ENCODE measurements at regions not wholly inside any gene's neighbourhood (a gene's known extent, or its start where the extent isn't known, plus 50 kb on each side); places are given as distances from the start of the nearest gene placed in this dataset.

DNA sequence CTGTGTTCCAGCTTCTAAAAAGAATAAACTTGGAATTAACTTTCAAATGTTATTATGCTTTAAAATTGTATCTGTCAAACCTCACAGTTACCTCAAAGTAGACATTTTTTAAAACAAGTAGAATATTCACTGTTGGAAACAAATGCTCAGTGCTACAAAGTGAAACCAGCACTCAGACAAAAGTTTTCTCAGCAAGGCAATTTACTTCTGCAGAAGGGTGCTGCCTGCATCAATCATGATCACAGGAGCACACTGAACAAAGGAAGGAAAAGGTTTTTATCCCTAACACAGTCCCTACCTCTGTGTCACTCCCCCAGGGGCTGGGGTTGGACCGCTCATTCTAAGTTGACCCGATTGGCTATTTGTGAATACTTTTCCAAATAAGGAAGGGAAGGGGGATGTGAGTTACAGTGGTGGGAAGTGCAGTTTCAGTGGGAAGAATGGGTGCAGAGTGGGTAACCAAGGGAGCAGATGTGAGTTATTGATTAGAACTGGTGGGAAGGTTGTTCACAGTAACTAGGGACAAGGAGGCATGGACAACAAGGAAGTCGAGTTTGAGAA is 63.0 kb upstream of the CDK20 start:
- no peak for DNase-seq (ENCODE audit: low spot score)

GRCh38 chr9:88034964-88035363 is 60.6 kb upstream of the CDK20 start:
- DNase-seq (ENCODE audit: low spot score), result no peak

- DNase-seq (ENCODE audit: low spot score), result no peak
Measured at GRCh38 chr9:88033359-88033702, 59.0 kb upstream of the CDK20 start.

- DNase-seq (ENCODE audit: low spot score), result no peak
Measured at GRCh38 chr9:88028338-88028737, 54.0 kb upstream of the CDK20 start.

DNA sequence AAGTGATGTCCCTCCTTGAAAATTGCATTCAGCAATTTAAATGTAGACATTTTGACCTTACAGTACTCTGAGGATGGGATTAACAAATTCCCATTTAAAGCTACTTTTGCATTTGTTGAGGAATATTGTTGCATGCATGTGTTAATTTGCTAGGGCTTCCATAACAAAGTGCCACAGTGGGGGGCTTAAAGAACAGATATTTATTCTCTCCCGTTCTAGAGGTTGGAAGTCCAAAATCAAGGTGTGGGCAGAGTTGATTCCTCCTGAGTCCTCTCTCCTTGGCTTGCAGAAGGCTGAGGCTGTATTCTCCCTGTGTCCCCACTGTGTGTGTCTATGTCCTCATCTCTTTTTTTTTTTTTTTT is 51.8 kb upstream of the CDK20 start:
- no peak for DNase-seq (ENCODE audit: low spot score)

DNA sequence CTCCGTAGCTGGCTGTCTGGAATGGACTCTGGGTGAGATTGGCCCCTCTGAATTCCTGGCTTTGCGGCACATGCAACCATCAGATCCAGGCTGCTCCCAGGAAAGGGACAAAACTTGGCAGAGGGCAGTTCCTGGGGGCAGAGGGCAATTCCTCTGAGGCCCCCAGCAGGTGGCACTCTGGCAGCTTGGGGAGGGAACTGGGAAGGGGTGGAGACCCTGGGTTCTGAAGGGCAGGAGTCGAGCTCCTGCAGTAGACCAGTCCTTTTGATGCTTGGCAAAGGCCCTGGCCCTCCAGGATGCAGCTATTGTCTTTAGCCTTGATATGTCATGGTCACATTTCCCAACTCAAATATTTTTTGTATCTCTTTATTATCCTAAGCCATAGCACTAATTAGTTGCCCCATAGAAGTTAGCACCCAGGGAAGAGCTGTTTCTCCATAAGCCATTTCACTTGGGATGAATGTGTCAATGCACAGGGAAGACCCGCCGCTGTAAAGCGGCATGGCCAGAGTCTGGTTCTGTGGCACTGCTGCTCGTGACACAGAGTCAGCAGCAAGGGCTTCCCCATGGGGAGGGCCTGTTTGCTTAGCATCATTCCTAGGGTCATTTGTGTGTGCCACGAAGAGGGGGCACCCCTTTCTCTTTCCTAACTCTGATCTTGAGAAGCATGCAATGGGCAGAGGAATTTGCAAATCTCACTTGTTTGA is 51.2 kb upstream of the CDK20 start:
- no peak for DNase-seq (ENCODE audit: low spot score)

- DNase-seq (ENCODE audit: low spot score), result no peak
Measured at GRCh38 chr9:88024896-88025295, 50.6 kb upstream of the CDK20 start.

All from HT-29 (cell line).